ENCODE measurements at regions not wholly inside any gene's neighbourhood (a gene's known extent, or its start where the extent isn't known, plus 50 kb on each side); places are given as distances from the start of the nearest gene placed in this dataset.
"Not testable (repeated sequence)": the region's sequence is repeated elsewhere in the genome, so short reads cannot be mapped to it uniquely, and the experiment has no call there.

- POLR2A ChIA-PET, result no interaction called here
- no peaks in the 10 kb centered on the region for H3K4me1 ChIP-seq (ENCODE audit: control insufficient read depth, extremely low read depth, insufficient read depth, low read length)
- no peaks in the 10 kb centered on the region for H4K20me1 ChIP-seq (replicated peaks; ENCODE audit: control insufficient read depth, extremely low read depth, insufficient read depth, low read length)
- DNase-seq (ENCODE audit: low read depth, low spot score), result peak; percentile 43
- no peaks in the 10 kb centered on the region for H3K79me2 ChIP-seq (ENCODE audit: control insufficient read depth, insufficient read depth, low read length)
- no peaks in the 10 kb centered on the region for H3K36me3 ChIP-seq (ENCODE audit: control insufficient read depth in 2 of 2, extremely low read depth in 1 of 2, insufficient read depth in 2 of 2, low read length in 2 of 2)
- CTCF ChIA-PET, result interaction anchor here (0.6 to 4.3 kb wide), 31 partner anchors 8 to 636 kb away, joined by 3 to 59 read pairs (median 3); partner anchors contain the start of gene TFPI2
- H3K4me3 ChIP-seq (replicated peaks in 1 of 3; ENCODE audit: insufficient read depth in 1 of 3, low read depth in 1 of 3, low read length in 3 of 3), result no peak overlapping the region
- peak; percentile 74 for FAIRE-seq
- BruUV-seq (replicated peaks), result no TSS peak
- H2AFZ ChIP-seq (ENCODE audit: low read depth, low read length), result peak overlapping the region; percentile 18
- TF ChIP-seq, protein P1, sequence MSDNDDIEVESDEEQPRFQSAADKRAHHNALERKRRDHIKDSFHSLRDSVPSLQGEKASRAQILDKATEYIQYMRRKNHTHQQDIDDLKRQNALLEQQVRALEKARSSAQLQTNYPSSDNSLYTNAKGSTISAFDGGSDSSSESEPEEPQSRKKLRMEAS (IDR thresholded peaks at IDR 0.05; ENCODE audit: insufficient read depth, insufficient read length), result no peak
- TF ChIP-seq, protein P2, sequence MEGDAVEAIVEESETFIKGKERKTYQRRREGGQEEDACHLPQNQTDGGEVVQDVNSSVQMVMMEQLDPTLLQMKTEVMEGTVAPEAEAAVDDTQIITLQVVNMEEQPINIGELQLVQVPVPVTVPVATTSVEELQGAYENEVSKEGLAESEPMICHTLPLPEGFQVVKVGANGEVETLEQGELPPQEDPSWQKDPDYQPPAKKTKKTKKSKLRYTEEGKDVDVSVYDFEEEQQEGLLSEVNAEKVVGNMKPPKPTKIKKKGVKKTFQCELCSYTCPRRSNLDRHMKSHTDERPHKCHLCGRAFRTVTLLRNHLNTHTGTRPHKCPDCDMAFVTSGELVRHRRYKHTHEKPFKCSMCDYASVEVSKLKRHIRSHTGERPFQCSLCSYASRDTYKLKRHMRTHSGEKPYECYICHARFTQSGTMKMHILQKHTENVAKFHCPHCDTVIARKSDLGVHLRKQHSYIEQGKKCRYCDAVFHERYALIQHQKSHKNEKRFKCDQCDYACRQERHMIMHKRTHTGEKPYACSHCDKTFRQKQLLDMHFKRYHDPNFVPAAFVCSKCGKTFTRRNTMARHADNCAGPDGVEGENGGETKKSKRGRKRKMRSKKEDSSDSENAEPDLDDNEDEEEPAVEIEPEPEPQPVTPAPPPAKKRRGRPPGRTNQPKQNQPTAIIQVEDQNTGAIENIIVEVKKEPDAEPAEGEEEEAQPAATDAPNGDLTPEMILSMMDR (IDR thresholded peaks at IDR 0.05; ENCODE audit: extremely low read depth in 1 of 2, insufficient read depth in 1 of 2, low read depth in 1 of 2, low read length in 2 of 2), result peak; percentile 32 to 45
- H3K9me1 ChIP-seq (replicated peaks; ENCODE audit: control insufficient read depth, extremely low read depth, insufficient read depth, low read length), result no peaks in the 10 kb centered on the region
- H3K9me3 ChIP-seq (replicated peaks; ENCODE audit: control insufficient read depth, insufficient read depth, low read length), result no peaks in the 10 kb centered on the region
- H3K27me3 ChIP-seq (ENCODE audit: control insufficient read depth in 2 of 2, insufficient read depth in 2 of 2, low read length in 2 of 2), result no peaks in the 10 kb centered on the region
- H3K27ac ChIP-seq (ENCODE audit: insufficient read depth, low read depth, low read length), result no peak overlapping the region
- intact Hi-C loops (cut with micrococcal nuclease) (loop anchor here (1.0 to 10.0 kb wide), 6 partner anchors 103 to 597 kb away; no protein-coding TSS in a partner anchor), dilution Hi-C loops (cut with MboI; ENCODE audit: extremely low pct_ligation_motif_present, low sequenced_read_pairs) (no loop called here)
- no peak overlapping the region for H3K4me2 ChIP-seq (ENCODE audit: insufficient read depth, low read length)
- H3K9ac ChIP-seq (replicated peaks; ENCODE audit: extremely low read depth, insufficient read depth, low read length), result no peak overlapping the region
Measured at GRCh38 chr7:93799750-93800357, 90.7 kb downstream of the TFPI2 start.

DNA sequence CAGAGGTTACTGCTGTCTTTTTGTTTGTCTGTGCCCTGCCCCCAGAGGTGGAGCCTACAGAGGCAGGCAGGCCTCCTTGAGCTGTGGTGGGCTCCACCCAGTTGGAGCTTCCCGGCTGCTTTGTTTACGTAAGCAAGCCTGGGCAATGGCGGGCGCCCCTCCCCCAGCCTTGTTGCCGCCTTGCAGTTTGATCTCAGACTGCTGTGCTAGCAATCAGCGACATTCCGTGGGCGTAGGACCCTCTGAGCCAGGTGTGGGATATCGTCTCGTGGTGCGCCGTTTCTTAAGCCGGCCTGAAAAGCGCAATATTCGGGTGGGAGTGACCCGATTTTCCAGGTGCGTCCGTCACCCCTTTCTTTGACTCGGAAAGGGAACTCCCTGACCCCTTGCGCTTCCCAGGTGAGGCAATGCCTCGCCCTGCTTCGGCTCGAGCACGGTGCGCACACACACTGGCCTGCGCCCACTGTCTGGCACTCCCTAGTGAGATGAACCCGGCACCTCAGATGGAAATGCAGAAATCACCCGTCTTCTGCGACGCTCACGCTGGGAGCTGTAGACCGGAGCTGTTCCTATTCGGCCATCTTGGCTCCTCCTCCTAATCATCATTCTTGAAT, 97.4 kb downstream of the TFPI2 start:
- POLR2A ChIA-PET; H3K4me2 ChIP-seq (ENCODE audit: insufficient read depth, low read length); BruUV-seq (replicated peaks); H3K9me3 ChIP-seq (replicated peaks; ENCODE audit: control insufficient read depth, insufficient read depth, low read length); H3K36me3 ChIP-seq (ENCODE audit: control insufficient read depth in 2 of 2, extremely low read depth in 1 of 2, insufficient read depth in 2 of 2, low read length in 2 of 2); CTCF ChIA-PET; H3K9me1 ChIP-seq (replicated peaks; ENCODE audit: control insufficient read depth, extremely low read depth, insufficient read depth, low read length); H2AFZ ChIP-seq (ENCODE audit: low read depth, low read length); H3K27me3 ChIP-seq (ENCODE audit: control insufficient read depth in 2 of 2, insufficient read depth in 2 of 2, low read length in 2 of 2); H3K27ac ChIP-seq (ENCODE audit: insufficient read depth, low read depth, low read length); H3K9ac ChIP-seq (replicated peaks; ENCODE audit: extremely low read depth, insufficient read depth, low read length); DNase-seq (ENCODE audit: low read depth, low spot score); H3K79me2 ChIP-seq (ENCODE audit: control insufficient read depth, insufficient read depth, low read length); dilution Hi-C loops (cut with MboI; ENCODE audit: extremely low pct_ligation_motif_present, low sequenced_read_pairs); H3K4me1 ChIP-seq (ENCODE audit: control insufficient read depth, extremely low read depth, insufficient read depth, low read length); H4K20me1 ChIP-seq (replicated peaks; ENCODE audit: control insufficient read depth, extremely low read depth, insufficient read depth, low read length); H3K4me3 ChIP-seq (replicated peaks in 1 of 3; ENCODE audit: insufficient read depth in 1 of 3, low read depth in 1 of 3, low read length in 3 of 3); FAIRE-seq: not testable (repeated sequence)
- intact Hi-C loops (cut with micrococcal nuclease), result loop anchor here (10.0 kb wide), 1 partner anchor 548 kb away; no protein-coding TSS in a partner anchor

Data from endothelial cell of umbilical vein (primary cell).